A673 (cell line): ENCODE measurements at regions not wholly inside any gene's neighbourhood (a gene's known extent, or its start where the extent isn't known, plus 50 kb on each side); places are given as distances from the start of the nearest gene placed in this dataset.

Experiments used
- EZH2 ChIP-seq: fragments of 200-600 bp; sonication (generic); IDR thresholded peaks from 2 replicates; pipeline ENCODE4 v1.6.1; 2017; ENCODE audit warnings: borderline replicate concordance, low read depth, mild to moderate bottlenecking, mixed read lengths, antibody characterized with exemption, low read length; ENCODE audit not compliant: poor library complexity, severe bottlenecking
- TF ChIP-seq, protein P1 (sequence below): fragments of 300-800, 200-600 bp; sonication (generic); conservative IDR thresholded peaks from 2 replicates; pipeline ENCODE4 v1.5.1; 2017; ENCODE audit warnings: low read depth, mild to moderate bottlenecking, antibody characterized with exemption, low read length, moderate library complexity, mixed read lengths

DNA sequence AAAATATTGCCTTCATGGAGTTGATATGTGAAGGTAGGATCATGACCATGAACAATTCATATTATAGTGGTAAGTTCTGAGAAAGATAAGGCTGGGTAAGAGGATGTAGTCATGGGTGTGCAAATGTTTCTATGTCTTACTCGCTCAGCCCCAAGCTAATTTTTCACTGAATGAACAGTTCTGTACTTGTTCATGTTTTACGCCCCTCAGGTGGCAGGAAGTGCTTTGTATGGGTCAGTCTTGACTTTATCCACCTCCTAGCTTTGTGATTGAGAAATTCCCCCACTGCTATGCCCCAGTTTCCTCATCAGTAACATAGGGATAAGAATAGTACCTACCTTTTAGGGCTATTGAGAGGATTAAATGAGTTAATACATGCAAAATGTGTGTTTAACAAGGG is 148.2 kb upstream of the KCNG1 start:
- TF ChIP-seq EZH2: no peak
- TF ChIP-seq, protein P1, sequence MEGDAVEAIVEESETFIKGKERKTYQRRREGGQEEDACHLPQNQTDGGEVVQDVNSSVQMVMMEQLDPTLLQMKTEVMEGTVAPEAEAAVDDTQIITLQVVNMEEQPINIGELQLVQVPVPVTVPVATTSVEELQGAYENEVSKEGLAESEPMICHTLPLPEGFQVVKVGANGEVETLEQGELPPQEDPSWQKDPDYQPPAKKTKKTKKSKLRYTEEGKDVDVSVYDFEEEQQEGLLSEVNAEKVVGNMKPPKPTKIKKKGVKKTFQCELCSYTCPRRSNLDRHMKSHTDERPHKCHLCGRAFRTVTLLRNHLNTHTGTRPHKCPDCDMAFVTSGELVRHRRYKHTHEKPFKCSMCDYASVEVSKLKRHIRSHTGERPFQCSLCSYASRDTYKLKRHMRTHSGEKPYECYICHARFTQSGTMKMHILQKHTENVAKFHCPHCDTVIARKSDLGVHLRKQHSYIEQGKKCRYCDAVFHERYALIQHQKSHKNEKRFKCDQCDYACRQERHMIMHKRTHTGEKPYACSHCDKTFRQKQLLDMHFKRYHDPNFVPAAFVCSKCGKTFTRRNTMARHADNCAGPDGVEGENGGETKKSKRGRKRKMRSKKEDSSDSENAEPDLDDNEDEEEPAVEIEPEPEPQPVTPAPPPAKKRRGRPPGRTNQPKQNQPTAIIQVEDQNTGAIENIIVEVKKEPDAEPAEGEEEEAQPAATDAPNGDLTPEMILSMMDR: no peak
